Testis (tissue), 2 donors: ENCODE measurements at regions not wholly inside any gene's neighbourhood (a gene's known extent, or its start where the extent isn't known, plus 50 kb on each side); places are given as distances from the start of the nearest gene placed in this dataset.

Experiments used
- DNase-seq: peaks from one replicate; pipeline ENCODE4 v3.0.0-alpha.2; 2019
- H3K27ac ChIP-seq, 2 donors: fragments of 200-600 bp; sonication (generic); one replicate each; pipeline ENCODE4 v1.5.1; 2019
- H3K27me3 ChIP-seq: fragments of 200-600 bp; sonication (generic); one replicate; pipeline ENCODE4 v1.5.1; 2019
- H3K36me3 ChIP-seq: fragments of 200-600 bp; sonication (generic); one replicate; pipeline ENCODE4 v1.5.1; 2017; ENCODE audit warnings: low read depth; ENCODE audit errors: missing control alignments
- H3K4me1 ChIP-seq: fragments of 200-600 bp; sonication (generic); one replicate; pipeline ENCODE4 v1.5.1; 2019
- H3K4me3 ChIP-seq, 2 donors: fragments of 200-600 bp; sonication (generic); one replicate each; pipeline ENCODE4 v1.5.1; 2017 to 2019
- H3K9me3 ChIP-seq: fragments of 200-600 bp; sonication (generic); one replicate; pipeline ENCODE4 v1.5.1; 2017
- CTCF ChIP-seq, 3 experiments: fragments of 450-650 bp in 2 of 3; fragments of 200-600 bp in 1 of 3; sonication (generic) in 1 of 3; IDR thresholded peaks; one replicate each; pipeline ENCODE4 v1.5.1; 2016 to 2019; ENCODE audit warnings: antibody characterized with exemption in 3 of 3, mild to moderate bottlenecking in 2 of 3, moderate library complexity in 1 of 3
- POLR2A ChIP-seq: fragments of 450-650 bp; IDR thresholded peaks from one replicate; pipeline ENCODE4 v1.6.1; 2017; ENCODE audit warnings: antibody characterized with exemption, mild to moderate bottlenecking, moderate library complexity
- WGBS, 2 donors: methylation state at CpG; one replicate each; pipeline ENCODE4 v1.1.5; 2018; 5-methylcytosine and 5-hydroxymethylcytosine counted together
- intact Hi-C: fragments of 100-400 bp; cut with DNase I; formaldehyde crosslinking; loops from one replicate; pipeline ENCODE4 v1.15.1; 2023; ENCODE audit warnings: low total_unique reads

GRCh38 chr3:44093531-44093930, 148.2 kb upstream of the TOPAZ1 start:
- TF ChIP-seq POLR2A (no peak), CTCF (IDR thresholded peaks at IDR 0.05) (no peak)
- WGBS, 2 donors = 72 to 75% methylated on average over 2 of the region's 2 CpGs
- Histone ChIP-seq H3K27me3 (no peaks in the 10 kb centered on the region), H3K9me3 (no peaks in the 10 kb centered on the region), H3K4me1 (no peaks in the 10 kb centered on the region), H3K27ac (no peak overlapping the region), H3K36me3 (no peaks in the 10 kb centered on the region), H3K4me3 (no peak overlapping the region)
- no peak for DNase-seq
- intact Hi-C loops = no loop called here

DNA sequence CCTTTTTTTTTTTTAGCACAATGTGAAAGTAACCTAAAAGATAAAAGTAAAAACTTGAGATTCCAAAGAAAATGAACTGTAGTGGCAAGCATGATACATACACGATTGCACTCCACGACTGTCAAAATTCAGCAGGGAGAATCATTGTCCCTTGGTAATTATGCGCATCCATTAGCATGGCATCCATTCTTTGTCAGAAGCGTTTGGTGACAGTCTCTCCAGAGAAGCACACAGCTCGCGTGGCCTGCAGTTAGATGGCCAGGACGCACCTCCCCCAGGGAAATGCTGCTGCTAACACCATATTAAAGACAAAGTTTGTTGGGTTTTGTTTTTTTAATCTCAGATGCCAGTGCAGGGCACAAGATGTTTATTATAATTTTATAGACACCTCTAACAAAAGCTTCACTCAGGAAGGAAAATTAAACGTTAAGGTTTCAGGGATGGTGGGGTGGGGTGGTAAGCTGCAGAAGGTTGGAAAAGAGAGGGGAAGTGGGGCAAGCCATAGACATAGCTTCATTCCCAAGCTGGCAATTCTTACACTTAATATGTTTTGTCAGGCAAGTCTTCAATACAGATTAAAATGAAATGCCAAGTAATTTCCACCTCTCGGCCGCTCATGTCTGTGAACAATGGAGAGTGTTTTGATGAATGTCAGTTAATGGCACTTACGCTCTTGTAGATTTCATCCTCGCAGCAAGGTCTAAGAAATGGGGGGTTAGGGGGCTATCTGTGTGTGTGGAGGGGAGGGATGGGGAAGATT, 142.8 kb upstream of the TOPAZ1 start:
- intact Hi-C loops = no loop called here
- Histone ChIP-seq H3K27me3 (no peaks in the 10 kb centered on the region), H3K36me3 (no peaks in the 10 kb centered on the region), H3K27ac (no peak overlapping the region), H3K4me3 (no peak overlapping the region), H3K9me3 (no peaks in the 10 kb centered on the region), H3K4me1 (no peaks in the 10 kb centered on the region)
- no peak for TF ChIP-seq CTCF (IDR thresholded peaks at IDR 0.05)
- TF ChIP-seq POLR2A = no peak
- WGBS, 2 donors = 72 to 75% methylated on average over 12 of the region's 12 CpGs
- DNase-seq = no peak

DNA sequence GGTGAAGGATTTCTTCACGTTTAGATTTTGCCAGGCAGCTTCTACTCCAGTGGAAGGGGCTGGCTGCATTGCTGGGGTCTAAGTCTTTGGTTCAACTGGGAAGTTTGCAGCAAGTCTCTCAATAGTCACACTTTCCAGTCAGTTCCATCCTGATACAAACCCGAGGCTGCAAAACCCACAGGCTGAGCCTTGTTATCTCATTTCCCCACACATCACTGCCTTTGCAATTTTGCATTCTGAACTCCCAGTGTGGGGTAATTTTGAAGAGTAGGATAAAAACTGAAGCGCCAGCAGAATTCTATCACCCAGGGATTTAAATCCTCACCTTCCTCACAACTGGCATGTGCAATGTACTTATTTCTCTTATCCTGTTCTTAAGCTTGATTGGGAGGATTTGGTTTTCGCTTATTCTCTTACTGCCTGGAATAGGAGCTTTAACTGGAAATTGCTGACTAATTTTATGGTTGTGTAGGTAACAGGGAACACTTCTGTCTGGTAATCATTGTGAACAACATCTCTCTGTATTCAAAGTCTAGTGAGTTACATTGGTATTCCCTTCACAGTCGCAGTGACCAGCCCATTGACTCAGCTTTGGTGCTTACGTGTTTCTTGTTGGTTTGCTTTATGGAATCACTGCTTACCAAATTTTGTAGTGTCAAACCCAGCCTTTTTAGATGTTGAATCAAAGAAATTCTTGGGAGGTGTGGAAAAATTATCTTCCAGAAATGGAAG, 142.0 kb upstream of the TOPAZ1 start:
- 73 to 77% methylated on average over 6 of the region's 6 CpGs for WGBS, 2 donors

GRCh38 chr3:44100298-44100695, 141.4 kb upstream of the TOPAZ1 start:
- Histone ChIP-seq H3K27ac (no peak overlapping the region), H3K4me3 (no peak overlapping the region), H3K27me3 (no peaks in the 10 kb centered on the region), H3K4me1 (no peaks in the 10 kb centered on the region), H3K36me3 (no peaks in the 10 kb centered on the region), H3K9me3 (no peaks in the 10 kb centered on the region)
- WGBS, 2 donors = 71 to 85% methylated on average over 2 of the region's 2 CpGs
- TF ChIP-seq POLR2A = no peak
- DNase-seq = no peak
- intact Hi-C loops = no loop called here

More for the DNA sequence above, 142.0 kb upstream of the TOPAZ1 start:
- Histone ChIP-seq H3K27ac (no peak overlapping the region), H3K27me3 (no peaks in the 10 kb centered on the region), H3K4me3 (no peak overlapping the region), H3K4me1 (no peaks in the 10 kb centered on the region), H3K36me3 (no peaks in the 10 kb centered on the region), H3K9me3 (no peaks in the 10 kb centered on the region)
- DNase-seq = no peak
- no peak for TF ChIP-seq CTCF (IDR thresholded peaks at IDR 0.05)
- TF ChIP-seq POLR2A = no peak
- intact Hi-C loops = no loop called here

GRCh38 chr3:44104043-44104442, 137.6 kb upstream of the TOPAZ1 start:
- Histone ChIP-seq H3K27ac (no peak overlapping the region), H3K4me1 (no peaks in the 10 kb centered on the region), H3K36me3 (no peaks in the 10 kb centered on the region), H3K4me3 (no peak overlapping the region), H3K27me3 (no peaks in the 10 kb centered on the region), H3K9me3 (no peaks in the 10 kb centered on the region)
- 84% methylated on average over 2 of the region's 2 CpGs for WGBS, 2 donors
- intact Hi-C loops = no loop called here
- no peak for TF ChIP-seq POLR2A
- TF ChIP-seq CTCF (IDR thresholded peaks at IDR 0.05) = no peak
- DNase-seq = no peak
